Lung (tissue), 11 donors: ENCODE measurements at regions not wholly inside any gene's neighbourhood (a gene's known extent, or its start where the extent isn't known, plus 50 kb on each side); places are given as distances from the start of the nearest gene placed in this dataset.

Experiments
- ATAC-seq: fragments of 200-7000 bp; cut with Tn5 transposase; one replicate; pipeline ENCODE4 v1.9.1; 2020; ENCODE audit warnings: moderate number of reproducible peaks; ENCODE audit not compliant: insufficient read depth, low FRiP score
- DNase-seq, 3 donors: peaks; one replicate each; pipeline ENCODE4 v3.0.0-alpha.2; 2013 to 2017
- H3K27ac ChIP-seq, 2 donors: one replicate each; pipeline ENCODE4 v1.5.1; 2013; ENCODE audit warnings: mild to moderate bottlenecking in 2 of 2, moderate library complexity in 2 of 2, control low read depth in 1 of 2, inconsistent platforms in 1 of 2, low read depth in 1 of 2, low read length in 1 of 2
- H3K27me3 ChIP-seq, 3 donors: one replicate each; pipeline ENCODE4 v1.5.1; 2013; ENCODE audit warnings: low read length in 2 of 3; ENCODE audit not compliant: control insufficient read depth in 3 of 3, insufficient read depth in 3 of 3
- H3K36me3 ChIP-seq, 4 donors: one replicate each; pipeline ENCODE4 v1.5.1; 2013; ENCODE audit warnings: low read length in 4 of 4, mild to moderate bottlenecking in 1 of 4, moderate library complexity in 1 of 4; ENCODE audit not compliant: control insufficient read depth in 4 of 4, insufficient read depth in 4 of 4
- H3K4me1 ChIP-seq, 5 donors: one replicate each; pipeline ENCODE4 v1.5.1; 2013; ENCODE audit warnings: low read length in 5 of 5, mild to moderate bottlenecking in 2 of 5, moderate library complexity in 1 of 5; ENCODE audit not compliant: control insufficient read depth in 5 of 5, insufficient read depth in 5 of 5
- H3K4me3 ChIP-seq: one replicate; pipeline ENCODE4 v1.5.1; 2013; ENCODE audit warnings: mild to moderate bottlenecking, control low read depth, moderate library complexity
- H3K9ac ChIP-seq, 2 donors: one replicate each; pipeline ENCODE4 v1.5.1; 2013; ENCODE audit warnings: low read length in 2 of 2, control low read depth in 1 of 2; ENCODE audit not compliant: insufficient read depth in 1 of 2
- H3K9me3 ChIP-seq, 4 donors: one replicate each; pipeline ENCODE4 v1.5.1; 2013; ENCODE audit warnings: low read length in 3 of 4, mild to moderate bottlenecking in 1 of 4, moderate library complexity in 1 of 4; ENCODE audit not compliant: control insufficient read depth in 4 of 4, insufficient read depth in 3 of 4
- CTCF ChIP-seq: IDR thresholded peaks from 2 replicates; pipeline ENCODE4 v1.5.1; 2012; ENCODE audit warnings: mild to moderate bottlenecking; ENCODE audit errors: control extremely low read depth, extremely low read depth
- WGBS, 2 donors: extraction: QIAGEN DNeasy Blood & Tissue Kit; methylation state at CpG; one replicate each; pipeline ENCODE4 v1.1.7; 2013; 5-methylcytosine and 5-hydroxymethylcytosine counted together
- donor health status: control.
- donor health status: control.
- donor health status: Bipolar disorder and iron deficiency.
- donor health status: healthy.
- donor health status: DM: yes; HTN: yes; CAD: no.

DNA sequence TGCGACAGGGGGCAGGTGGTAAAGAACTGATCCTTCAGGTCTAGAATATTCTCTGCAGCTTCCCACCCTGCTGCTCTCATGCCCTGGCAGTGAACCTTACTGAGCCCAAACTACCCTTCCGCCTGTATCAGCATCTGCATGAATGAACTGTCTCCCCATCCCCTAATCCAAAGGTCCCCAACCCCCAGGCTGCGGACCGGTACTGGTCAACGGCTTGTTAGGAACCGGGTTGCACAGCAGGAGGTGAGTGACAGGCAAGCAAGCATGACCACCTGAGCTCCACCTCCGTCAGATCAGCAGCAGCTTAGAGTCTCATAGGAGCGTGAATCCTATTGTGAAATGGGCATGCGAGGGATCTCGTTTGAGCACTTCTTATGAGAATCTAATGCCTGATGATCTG is 58.2 kb upstream of the LMO1 start:
- Histone ChIP-seq H3K4me1 (no peaks in the 10 kb centered on the region), H3K9me3 (no peaks in the 10 kb centered on the region), H3K36me3 (no peaks in the 10 kb centered on the region), H3K9ac (no peak overlapping the region), H3K27ac (no peak overlapping the region), H3K4me3 (no peak overlapping the region), H3K27me3 (no peaks in the 10 kb centered on the region)
- WGBS, 2 donors = 92 to 95% methylated on average over 10 of the region's 10 CpGs
- no peak for DNase-seq
- ATAC-seq = no peak
- TF ChIP-seq CTCF = no peak

DNA sequence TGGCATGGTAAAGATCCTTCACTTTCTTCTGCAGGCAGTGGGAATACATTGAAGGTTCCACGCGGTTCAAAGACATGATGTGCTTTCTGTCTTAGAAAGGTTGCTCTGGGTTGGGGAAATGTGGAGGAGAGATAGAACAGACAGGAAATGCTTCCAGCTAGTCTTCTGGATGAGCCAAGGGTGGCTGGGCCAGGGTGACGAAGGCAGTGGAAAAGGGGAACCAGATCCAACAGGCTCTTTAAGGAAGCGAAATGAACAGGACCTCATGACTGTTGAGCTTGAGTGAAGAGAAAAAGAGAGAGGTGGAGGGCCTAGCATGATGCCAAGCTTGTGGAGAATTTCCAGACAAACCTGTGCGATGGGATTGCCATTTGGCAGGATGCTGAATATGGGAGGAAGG is 56.4 kb upstream of the LMO1 start:
- 81 to 84% methylated on average over 5 of the region's 5 CpGs for WGBS, 2 donors
- no peak for ATAC-seq
- no peaks in the 10 kb centered on the region for H3K36me3 ChIP-seq
- no peak for TF ChIP-seq CTCF
- no peak overlapping the region for H3K9ac ChIP-seq
- no peak overlapping the region for H3K4me3 ChIP-seq
- DNase-seq = no peak
- H3K27me3 ChIP-seq = no peaks in the 10 kb centered on the region
- H3K9me3 ChIP-seq = no peaks in the 10 kb centered on the region
- no peak overlapping the region for H3K27ac ChIP-seq
- peaks cover 0 to 12% (median 0%) of the 10 kb centered on the region in 5 donors for H3K4me1 ChIP-seq

GRCh38 chr11:8318536-8318935 is 54.9 kb upstream of the LMO1 start:
- H3K36me3 ChIP-seq = no peaks in the 10 kb centered on the region
- ATAC-seq = no peak

More at GRCh38 chr11:8318536-8318935, 54.9 kb upstream of the LMO1 start:
- H3K4me1 ChIP-seq = peaks cover 0 to 14% (median 0%) of the 10 kb centered on the region in 5 donors
- 66% methylated on average over 7 of the region's 7 CpGs for whole genome bisulfite sequencing, 2 donors
- no peaks in the 10 kb centered on the region for H3K27me3 ChIP-seq
- no peaks in the 10 kb centered on the region for H3K9me3 ChIP-seq
- no peak overlapping the region for H3K9ac ChIP-seq
- TF ChIP-seq CTCF = no peak
- H3K4me3 ChIP-seq = no peak overlapping the region
- H3K27ac ChIP-seq = no peak overlapping the region
- peak in 1 of 3 donors; percentile 9 for DNase-seq
